Right atrium auricular region (tissue), 2 donors: ENCODE measurements at regions not wholly inside any gene's neighbourhood (a gene's known extent, or its start where the extent isn't known, plus 50 kb on each side); places are given as distances from the start of the nearest gene placed in this dataset.

ENCODE experiments used
- DNase-seq: peaks from one replicate; pipeline ENCODE4 v3.0.0-alpha.2; 2019; ENCODE audit warnings: low spot score
- H3K27ac ChIP-seq, 2 donors: fragments of 200-600 bp; sonication (generic); 1 replicate in 1 of 2; 2 replicates in 1 of 2; pipeline ENCODE4 v1.5.1; 2016 to 2019
- H3K27me3 ChIP-seq, 2 donors: fragments of 200-600 bp; sonication (generic); one replicate each; pipeline versions ENCODE4 v1.5.1 to v1.6.0; 2017 to 2019
- H3K36me3 ChIP-seq: fragments of 200-600 bp; sonication (generic); one replicate; pipeline ENCODE4 v1.5.1; 2016
- H3K4me1 ChIP-seq, 2 donors: fragments of 200-600 bp; sonication (generic); one replicate each; pipeline versions ENCODE4 v1.5.1 to v1.6.0; 2017 to 2019
- H3K4me3 ChIP-seq, 2 donors: fragments of 200-600 bp; sonication (generic); 1 replicate in 1 of 2; 2 replicates in 1 of 2; pipeline ENCODE4 v1.5.1; 2017 to 2019; ENCODE audit warnings: mild to moderate bottlenecking in 1 of 2, moderate library complexity in 1 of 2
- H3K9me3 ChIP-seq, 2 donors: fragments of 200-600 bp; sonication (generic); one replicate each; pipeline ENCODE4 v1.5.1; 2019
- CTCF ChIP-seq, 2 donors: fragments of 200-600 bp; sonication (generic); IDR thresholded peaks; one replicate each; pipeline ENCODE4 v1.5.1; 2019; ENCODE audit warnings: antibody characterized with exemption in 2 of 2

GRCh38 chr3:137217733-137218132, 259.9 kb downstream of the IL20RB start:
- Histone ChIP-seq H3K9me3 (no peaks in the 10 kb centered on the region), H3K36me3 (no peaks in the 10 kb centered on the region), H3K4me1 (no peaks in the 10 kb centered on the region), H3K27me3 (no peaks in the 10 kb centered on the region), H3K4me3 (no peak overlapping the region), H3K27ac (no peak overlapping the region)
- no peak for DNase-seq
- TF ChIP-seq CTCF (IDR thresholded peaks at IDR 0.05): peak in 1 of 2 donors; percentile 37

- no peak for DNase-seq
- Histone ChIP-seq H3K4me3 (no peak overlapping the region), H3K27ac (no peak overlapping the region), H3K27me3 (no peaks in the 10 kb centered on the region), H3K4me1 (no peaks in the 10 kb centered on the region), H3K9me3 (no peaks in the 10 kb centered on the region), H3K36me3 (no peaks in the 10 kb centered on the region)
- TF ChIP-seq CTCF (IDR thresholded peaks at IDR 0.05): no peak
These were observed 262.1 kb downstream of the IL20RB start for GRCh38 chr3:137219801-137220445.

- no peak for TF ChIP-seq CTCF (IDR thresholded peaks at IDR 0.05)
- Histone ChIP-seq H3K4me1 (no peaks in the 10 kb centered on the region), H3K27ac (no peak overlapping the region), H3K27me3 (no peaks in the 10 kb centered on the region), H3K4me3 (no peak overlapping the region), H3K36me3 (no peaks in the 10 kb centered on the region), H3K9me3 (no peaks in the 10 kb centered on the region)
- DNase-seq: no peak
These were observed 265.0 kb downstream of the IL20RB start for GRCh38 chr3:137222736-137223225.

- Histone ChIP-seq H3K4me3 (no peak overlapping the region), H3K4me1 (no peaks in the 10 kb centered on the region), H3K27me3 (no peaks in the 10 kb centered on the region), H3K36me3 (no peaks in the 10 kb centered on the region), H3K27ac (no peak overlapping the region), H3K9me3 (no peaks in the 10 kb centered on the region)
- no peak for TF ChIP-seq CTCF (IDR thresholded peaks at IDR 0.05)
- no peak for DNase-seq
These were observed 266.7 kb downstream of the IL20RB start for GRCh38 chr3:137224464-137224863.

- no peak overlapping the region for H3K27ac ChIP-seq
- no peaks in the 10 kb centered on the region for H3K4me1 ChIP-seq
- no peaks in the 10 kb centered on the region for H3K36me3 ChIP-seq
- TF ChIP-seq CTCF (IDR thresholded peaks at IDR 0.05): no peak
- DNase-seq: no peak
- no peaks in the 10 kb centered on the region for H3K9me3 ChIP-seq
- H3K4me3 ChIP-seq: no peak overlapping the region
- H3K27me3 ChIP-seq: no peaks in the 10 kb centered on the region
These were observed 285.1 kb downstream of the IL20RB start for GRCh38 chr3:137242836-137243400.

- Histone ChIP-seq H3K36me3 (no peaks in the 10 kb centered on the region), H3K9me3 (no peaks in the 10 kb centered on the region), H3K27ac (no peak overlapping the region), H3K27me3 (no peaks in the 10 kb centered on the region), H3K4me3 (no peak overlapping the region), H3K4me1 (no peaks in the 10 kb centered on the region)
- no peak for DNase-seq
- no peak for TF ChIP-seq CTCF (IDR thresholded peaks at IDR 0.05)
These were observed 288.7 kb downstream of the IL20RB start for GRCh38 chr3:137246491-137246890.
